Neural crest cell (in vitro differentiated cells): ENCODE measurements at regions not wholly inside any gene's neighbourhood (a gene's known extent, or its start where the extent isn't known, plus 50 kb on each side); places are given as distances from the start of the nearest gene placed in this dataset.

Experiments
- DNase-seq: peaks from one replicate; pipeline ENCODE4 v3.0.0; 2021; ENCODE audit warnings: low read depth, mixed read lengths, low spot score
- H3K27ac Mint-ChIP-seq: one replicate; pipeline ENCODE4 v1.8.0; 2021; ENCODE audit warnings: mild to moderate bottlenecking, mixed read lengths; ENCODE audit not compliant: unreplicated experiment
- H3K27me3 Mint-ChIP-seq: 2 replicates; pipeline ENCODE4 v1.8.0; 2021; ENCODE audit warnings: low read depth, mild to moderate bottlenecking, mixed read lengths
- H3K36me3 Mint-ChIP-seq: 2 replicates; pipeline ENCODE4 v1.8.0; 2021; ENCODE audit warnings: low read depth, mild to moderate bottlenecking, mixed read lengths
- H3K4me1 Mint-ChIP-seq: 2 replicates; pipeline ENCODE4 v1.8.0; 2021; ENCODE audit warnings: mixed read lengths
- H3K4me3 Mint-ChIP-seq: one replicate; pipeline ENCODE4 v1.8.0; 2021; ENCODE audit warnings: mild to moderate bottlenecking, mixed read lengths
- H3K9me3 Mint-ChIP-seq: 2 replicates; pipeline ENCODE4 v1.8.0; 2021; ENCODE audit warnings: mixed read lengths
- TF ChIP-seq, protein P1 (sequence below): fragments of 200-600 bp; sonication (generic); conservative IDR thresholded peaks from 2 replicates; pipeline ENCODE4 v1.5.0; 2021; ENCODE audit warnings: antibody characterized with exemption, mild to moderate bottlenecking

GRCh38 chr1:194919146-194919545 is 1689.1 kb downstream of the KCNT2 start:
- DNase-seq: no peak
- TF ChIP-seq, protein P1, sequence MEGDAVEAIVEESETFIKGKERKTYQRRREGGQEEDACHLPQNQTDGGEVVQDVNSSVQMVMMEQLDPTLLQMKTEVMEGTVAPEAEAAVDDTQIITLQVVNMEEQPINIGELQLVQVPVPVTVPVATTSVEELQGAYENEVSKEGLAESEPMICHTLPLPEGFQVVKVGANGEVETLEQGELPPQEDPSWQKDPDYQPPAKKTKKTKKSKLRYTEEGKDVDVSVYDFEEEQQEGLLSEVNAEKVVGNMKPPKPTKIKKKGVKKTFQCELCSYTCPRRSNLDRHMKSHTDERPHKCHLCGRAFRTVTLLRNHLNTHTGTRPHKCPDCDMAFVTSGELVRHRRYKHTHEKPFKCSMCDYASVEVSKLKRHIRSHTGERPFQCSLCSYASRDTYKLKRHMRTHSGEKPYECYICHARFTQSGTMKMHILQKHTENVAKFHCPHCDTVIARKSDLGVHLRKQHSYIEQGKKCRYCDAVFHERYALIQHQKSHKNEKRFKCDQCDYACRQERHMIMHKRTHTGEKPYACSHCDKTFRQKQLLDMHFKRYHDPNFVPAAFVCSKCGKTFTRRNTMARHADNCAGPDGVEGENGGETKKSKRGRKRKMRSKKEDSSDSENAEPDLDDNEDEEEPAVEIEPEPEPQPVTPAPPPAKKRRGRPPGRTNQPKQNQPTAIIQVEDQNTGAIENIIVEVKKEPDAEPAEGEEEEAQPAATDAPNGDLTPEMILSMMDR: no peak
- Mint-ChIP-seq H3K9me3 (peaks cover 2% of the 10 kb centered on the region), H3K27me3 (no peaks in the 10 kb centered on the region), H3K36me3 (no peaks in the 10 kb centered on the region), H3K4me3 (no peak overlapping the region), H3K27ac (no peak overlapping the region), H3K4me1 (peaks cover 8% of the 10 kb centered on the region)

DNA sequence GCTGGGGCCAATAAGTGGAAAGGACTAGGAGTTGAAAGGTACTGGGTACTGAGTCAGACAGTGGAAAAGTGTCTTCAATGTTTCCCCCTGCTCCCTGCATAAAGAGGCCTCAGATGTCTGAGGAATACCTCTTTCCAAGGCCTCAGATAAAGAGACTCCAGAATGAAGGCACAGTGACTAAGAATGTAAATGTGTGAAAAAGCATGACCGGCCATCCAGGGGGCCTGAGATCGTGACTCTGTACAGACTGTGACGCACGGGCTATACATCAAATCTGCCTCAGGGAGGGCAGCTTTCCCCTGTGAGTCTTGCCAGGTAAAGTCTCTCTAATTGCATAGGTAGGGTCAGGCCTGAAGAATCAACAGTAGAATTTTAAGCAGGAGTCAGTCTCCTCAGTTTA is 1690.5 kb downstream of the KCNT2 start:
- no peaks in the 10 kb centered on the region for H3K36me3 Mint-ChIP-seq
- no peak overlapping the region for H3K4me3 Mint-ChIP-seq
- no peak for DNase-seq
- H3K27me3 Mint-ChIP-seq: no peaks in the 10 kb centered on the region
- TF ChIP-seq, protein P1: no peak
- no peaks in the 10 kb centered on the region for H3K9me3 Mint-ChIP-seq
- peaks cover 8% of the 10 kb centered on the region for H3K4me1 Mint-ChIP-seq
- H3K27ac Mint-ChIP-seq: no peak overlapping the region

GRCh38 chr1:194908643-194909042 is 1699.6 kb downstream of the KCNT2 start:
- H3K4me3 Mint-ChIP-seq: no peak overlapping the region

DNA sequence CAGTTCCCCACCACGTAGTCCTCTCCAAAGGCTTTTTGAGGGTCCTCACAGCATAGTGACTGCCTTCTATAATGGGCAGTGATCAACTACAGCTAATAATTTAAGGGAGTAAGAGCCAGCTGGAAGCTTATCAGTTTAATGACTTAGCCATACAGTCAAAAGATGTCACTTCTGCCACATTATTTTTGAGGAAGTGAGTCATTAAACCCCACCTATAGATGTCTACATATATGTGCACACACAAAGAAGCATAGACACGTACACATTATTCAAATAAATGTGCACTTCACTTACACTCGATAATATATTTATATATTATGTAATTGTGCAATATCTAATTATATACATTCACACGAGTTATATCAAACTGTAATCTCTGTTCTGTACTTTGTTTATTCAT is 1704.7 kb downstream of the KCNT2 start:
- no peak for DNase-seq
- no peaks in the 10 kb centered on the region for H3K4me1 Mint-ChIP-seq
- no peak overlapping the region for H3K27ac Mint-ChIP-seq
- no peaks in the 10 kb centered on the region for H3K36me3 Mint-ChIP-seq
- no peaks in the 10 kb centered on the region for H3K27me3 Mint-ChIP-seq
- no peak overlapping the region for H3K4me3 Mint-ChIP-seq
- TF ChIP-seq, protein P1: no peak
- H3K9me3 Mint-ChIP-seq: no peaks in the 10 kb centered on the region

More at GRCh38 chr1:194908643-194909042, 1699.6 kb downstream of the KCNT2 start:
- Mint-ChIP-seq H3K36me3 (no peaks in the 10 kb centered on the region), H3K27me3 (no peaks in the 10 kb centered on the region), H3K9me3 (no peaks in the 10 kb centered on the region), H3K27ac (no peak overlapping the region), H3K4me1 (no peaks in the 10 kb centered on the region)
- no peak for DNase-seq
- TF ChIP-seq, protein P1: no peak

DNA sequence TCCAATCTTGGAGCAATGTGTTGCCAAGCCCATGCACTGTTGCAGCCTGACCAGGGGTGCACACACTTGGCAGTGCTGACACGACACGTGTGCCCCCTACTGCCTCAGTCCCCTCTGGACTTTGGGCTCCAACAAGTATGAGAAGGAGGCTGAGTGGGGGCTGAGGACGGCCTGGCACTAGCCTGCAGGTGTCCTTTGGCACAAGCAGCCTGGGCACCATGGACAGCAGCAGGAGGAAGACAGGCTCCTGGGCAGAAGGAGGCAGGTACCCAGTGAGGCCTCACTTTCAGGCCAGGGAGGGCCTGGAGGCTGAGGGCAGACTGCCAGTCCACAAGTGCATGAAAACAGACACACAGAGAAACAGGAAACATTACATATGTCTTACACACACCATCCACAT is 1702.9 kb upstream of the B3GALT2 start:
- H3K4me1 Mint-ChIP-seq: no peaks in the 10 kb centered on the region
- H3K4me3 Mint-ChIP-seq: no peak overlapping the region
- H3K36me3 Mint-ChIP-seq: peaks cover 2% of the 10 kb centered on the region
- H3K27ac Mint-ChIP-seq: no peak overlapping the region
- TF ChIP-seq, protein P1: no peak
- no peak for DNase-seq
- no peaks in the 10 kb centered on the region for H3K27me3 Mint-ChIP-seq
- H3K9me3 Mint-ChIP-seq: peaks cover 9% of the 10 kb centered on the region

GRCh38 chr1:194870860-194871259 is 1684.4 kb upstream of the B3GALT2 start:
- H3K4me1 Mint-ChIP-seq: no peaks in the 10 kb centered on the region
- no peak for DNase-seq
- H3K36me3 Mint-ChIP-seq: no peaks in the 10 kb centered on the region
- H3K4me3 Mint-ChIP-seq: no peak overlapping the region
- no peaks in the 10 kb centered on the region for H3K27me3 Mint-ChIP-seq
- TF ChIP-seq, protein P1: no peak
- no peak overlapping the region for H3K27ac Mint-ChIP-seq
- H3K9me3 Mint-ChIP-seq: no peaks in the 10 kb centered on the region
